ENCODE measurements at regions not wholly inside any gene's neighbourhood (a gene's known extent, or its start where the extent isn't known, plus 50 kb on each side); places are given as distances from the start of the nearest gene placed in this dataset.

DNA sequence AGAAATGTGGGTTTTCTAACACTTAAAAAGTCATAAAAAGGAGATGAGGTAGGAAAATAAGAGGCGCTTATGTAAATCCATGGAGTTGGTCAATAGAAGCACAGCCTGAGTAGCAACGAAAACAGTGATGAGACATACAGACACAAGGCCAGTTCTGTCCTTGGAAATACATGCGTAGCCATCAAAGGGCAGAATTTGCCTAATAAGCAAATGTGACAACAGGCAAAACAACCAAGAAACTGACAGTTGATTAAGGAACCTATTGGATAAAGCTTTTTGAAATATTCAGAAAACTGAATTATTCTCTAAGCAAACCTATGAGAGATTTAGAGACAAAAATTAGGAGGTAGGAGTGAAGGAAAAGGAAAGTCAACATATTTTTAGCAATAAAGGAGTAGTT, 586.3 kb downstream of the PLCL1 start:
- DNase-seq, result no peak

DNA sequence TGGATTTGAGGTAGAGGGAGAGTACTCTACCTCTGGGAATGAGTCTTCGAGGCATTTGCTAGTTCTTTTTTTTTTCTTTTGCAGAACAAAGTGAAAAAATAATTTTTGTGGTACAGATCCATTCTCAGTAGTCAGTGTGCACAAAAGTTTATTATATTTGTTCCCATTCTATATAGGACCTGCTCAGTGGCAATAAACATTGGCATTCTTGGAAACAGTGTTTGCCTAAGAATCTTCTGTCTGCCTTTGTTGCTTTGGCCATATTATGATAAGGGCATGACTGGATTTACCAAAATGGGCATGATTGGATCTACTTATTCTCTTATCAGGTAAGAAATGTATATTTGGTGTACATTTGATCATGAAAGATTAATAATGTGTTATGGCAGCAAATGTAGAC, 583.3 kb downstream of the PLCL1 start:
- no peak for DNase-seq

- no peak for DNase-seq
Measured at GRCh38 chr2:198385856-198386255, 581.5 kb downstream of the PLCL1 start.

DNA sequence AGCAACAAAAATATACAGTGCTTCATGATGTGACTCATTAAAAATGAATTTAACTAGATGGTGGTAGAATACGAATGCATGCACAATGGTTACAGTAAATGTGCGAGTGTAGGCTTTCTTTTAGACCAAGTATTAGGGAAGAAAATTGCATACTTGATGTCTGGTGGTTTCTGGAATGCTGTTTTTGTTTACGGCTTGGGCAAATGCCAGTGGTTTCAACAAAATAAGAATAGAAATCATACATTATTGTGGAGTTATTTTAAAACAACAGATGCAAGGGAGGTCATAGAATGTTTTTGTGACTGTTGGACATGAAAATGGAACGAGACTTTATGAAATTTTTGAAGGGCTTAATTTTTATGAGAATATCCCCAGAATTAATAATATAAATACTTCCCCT, 580.9 kb downstream of the PLCL1 start:
- DNase-seq, result no peak

GRCh38 chr2:198383392-198383791, 579.0 kb downstream of the PLCL1 start:
- no peak for DNase-seq

DNA sequence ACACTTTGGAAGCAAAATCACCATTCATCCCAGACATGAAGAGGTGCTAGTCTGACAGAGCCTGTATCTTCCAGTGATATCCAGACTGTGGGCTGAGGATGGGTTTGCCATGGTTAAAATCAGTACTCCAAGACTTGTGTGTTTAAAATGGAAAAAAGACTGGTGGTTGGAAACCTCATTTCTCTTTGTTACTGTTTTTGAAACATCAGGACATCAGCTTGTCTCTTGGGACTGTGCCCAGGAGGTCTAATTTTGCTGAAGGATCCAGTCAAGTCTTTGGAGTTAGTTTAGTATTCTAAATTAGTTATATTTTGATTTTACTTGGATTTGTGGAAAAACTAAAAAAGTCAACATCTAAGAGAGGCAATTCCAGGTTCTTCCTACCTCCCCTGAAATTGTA, 578.4 kb downstream of the PLCL1 start:
- DNase-seq, result no peak

- no peak for DNase-seq
Measured at GRCh38 chr2:198376677-198377076, 572.3 kb downstream of the PLCL1 start.

- peak; percentile 40 for DNase-seq
Measured at GRCh38 chr2:198375083-198375410, 570.7 kb downstream of the PLCL1 start.

DNA sequence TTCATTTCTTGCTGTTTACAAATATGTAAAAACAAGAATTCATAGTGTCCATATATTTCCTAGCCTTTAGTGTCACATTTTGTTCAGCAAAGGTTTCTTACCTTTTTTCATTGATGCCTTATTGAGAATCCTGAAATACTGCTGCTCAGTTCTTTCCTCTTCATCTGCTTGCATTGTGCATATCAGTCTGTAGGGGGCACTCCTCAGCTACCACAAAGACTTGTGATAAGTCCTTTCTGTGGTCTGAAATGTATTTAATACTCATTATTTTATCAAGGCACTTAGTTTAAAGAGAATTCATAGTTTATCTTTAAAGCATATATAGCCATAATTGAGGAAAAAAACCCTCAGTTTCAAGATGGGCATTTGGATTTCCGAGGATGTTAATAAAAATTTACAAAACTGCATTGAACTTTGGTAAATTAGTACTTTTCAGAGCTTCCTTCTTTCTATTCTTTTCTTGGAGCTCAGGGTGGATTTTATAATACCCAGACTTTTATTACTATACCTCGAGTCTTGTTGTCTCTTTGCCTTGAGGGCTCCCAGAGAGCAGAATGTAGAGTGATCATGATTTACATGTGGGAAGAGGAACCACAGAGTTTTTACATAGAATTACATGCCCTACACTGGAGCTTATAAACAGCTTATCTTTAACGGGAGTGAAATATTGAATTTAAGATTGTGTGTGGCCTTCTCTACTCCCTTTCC, 570.1 kb downstream of the PLCL1 start:
- DNase-seq, result peak; percentile 38

- no peak for DNase-seq
Measured at GRCh38 chr2:198371921-198372543, 567.6 kb downstream of the PLCL1 start.

DNA sequence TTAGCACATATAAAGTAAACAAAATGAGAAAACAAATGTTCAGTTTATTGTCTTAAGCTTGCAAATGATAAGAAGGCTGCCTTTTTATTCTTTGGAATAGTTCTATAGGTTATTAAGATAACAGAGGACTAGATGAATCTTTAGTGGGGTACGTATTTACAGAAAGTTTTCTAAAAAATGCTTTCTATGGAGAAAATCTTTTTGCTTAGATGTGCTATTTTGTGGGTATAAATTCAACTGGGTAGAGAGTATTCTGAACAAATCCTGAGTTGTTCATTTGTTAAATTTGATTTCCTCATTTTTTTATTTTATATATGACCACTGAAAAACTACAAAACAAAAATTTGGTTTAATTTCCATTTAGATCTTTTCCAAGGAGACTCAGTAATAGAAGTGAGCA, 566.9 kb downstream of the PLCL1 start:
- no peak for DNase-seq

DNA sequence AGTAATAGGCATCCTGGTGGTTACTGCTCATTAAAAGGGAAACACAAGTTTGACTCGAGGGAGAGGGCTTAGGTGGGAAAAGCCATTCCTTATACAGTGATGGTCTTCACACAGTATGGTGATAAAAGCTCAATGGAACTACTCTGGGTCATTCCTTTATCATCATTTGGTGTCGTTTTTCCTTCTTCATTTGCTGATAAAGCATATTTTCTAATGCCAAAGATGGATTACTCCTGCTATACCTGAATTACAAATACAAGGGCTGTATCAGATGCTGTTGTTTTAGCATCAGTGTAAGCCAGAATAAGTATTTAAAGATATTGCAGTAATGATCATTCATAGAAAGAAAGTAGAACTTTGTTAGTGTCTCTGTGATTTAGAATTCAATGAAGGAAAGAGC, 563.7 kb downstream of the PLCL1 start:
- no peak for DNase-seq

GRCh38 chr2:198362740-198363139, 558.3 kb downstream of the PLCL1 start:
- no peak for DNase-seq

- DNase-seq, result no peak
Measured at GRCh38 chr2:198359308-198359707, 554.9 kb downstream of the PLCL1 start.

DNA sequence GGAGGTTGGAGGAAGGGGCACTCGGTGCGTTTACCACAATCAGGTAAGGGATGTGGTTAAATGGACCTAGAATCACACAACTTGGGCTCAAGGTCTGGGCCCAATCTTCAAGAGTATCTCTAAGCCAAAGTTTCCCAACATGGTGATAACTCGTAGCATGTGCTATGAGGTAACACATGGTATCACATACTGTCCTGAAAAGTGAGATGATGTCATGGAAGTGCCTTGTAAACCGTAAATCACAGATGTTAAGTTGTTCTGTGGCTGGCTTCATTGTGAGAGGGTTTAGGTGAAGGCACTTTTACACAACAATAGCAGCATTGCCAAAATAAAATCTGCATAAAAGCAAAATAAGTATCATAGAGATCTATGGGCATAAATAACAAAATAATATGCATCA, 551.8 kb downstream of the PLCL1 start:
- no peak for DNase-seq

DNA sequence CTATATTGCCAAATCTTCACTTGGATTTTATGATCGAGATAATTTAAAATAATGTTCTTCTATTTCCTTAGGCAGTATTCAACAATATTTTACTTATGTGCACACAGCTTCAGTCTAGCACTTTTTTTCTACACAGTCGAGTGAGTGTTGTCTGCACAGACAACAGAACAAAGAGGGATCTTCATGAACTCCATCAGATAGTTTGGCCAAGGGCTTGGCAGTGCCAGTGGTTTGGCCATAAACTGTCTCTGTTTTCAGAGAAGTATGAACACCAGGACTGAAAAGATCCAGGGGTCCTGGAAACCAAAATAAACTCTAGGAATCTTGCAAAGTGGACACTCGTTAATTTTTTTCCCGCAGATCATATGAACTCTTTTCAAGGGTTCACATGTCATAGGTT, 547.3 kb downstream of the PLCL1 start:
- DNase-seq, result no peak

DNA sequence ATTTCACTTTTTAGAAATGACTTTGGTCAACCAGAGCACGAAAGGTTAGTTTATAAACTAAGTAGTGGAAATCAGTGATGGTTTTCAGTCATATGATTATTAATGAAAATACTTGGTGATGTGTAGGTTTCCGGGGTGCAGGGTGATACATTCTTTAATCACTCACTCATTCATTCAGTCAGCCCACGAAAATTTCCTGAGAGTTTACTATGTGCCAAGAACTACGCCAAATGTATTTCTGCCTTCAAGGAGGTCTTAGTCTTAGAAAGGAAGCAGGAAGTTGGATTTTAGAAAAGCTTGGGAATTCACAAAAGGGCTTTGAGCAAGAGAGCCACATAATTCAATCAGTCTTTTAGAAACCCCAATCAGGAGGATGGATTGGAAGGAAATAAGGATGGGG, 543.6 kb downstream of the PLCL1 start:
- DNase-seq, result no peak

GRCh38 chr2:198347349-198347748, 543.0 kb downstream of the PLCL1 start:
- no peak for DNase-seq

- DNase-seq, result no peak
Measured at GRCh38 chr2:198343471-198343870, 539.1 kb downstream of the PLCL1 start.

DNA sequence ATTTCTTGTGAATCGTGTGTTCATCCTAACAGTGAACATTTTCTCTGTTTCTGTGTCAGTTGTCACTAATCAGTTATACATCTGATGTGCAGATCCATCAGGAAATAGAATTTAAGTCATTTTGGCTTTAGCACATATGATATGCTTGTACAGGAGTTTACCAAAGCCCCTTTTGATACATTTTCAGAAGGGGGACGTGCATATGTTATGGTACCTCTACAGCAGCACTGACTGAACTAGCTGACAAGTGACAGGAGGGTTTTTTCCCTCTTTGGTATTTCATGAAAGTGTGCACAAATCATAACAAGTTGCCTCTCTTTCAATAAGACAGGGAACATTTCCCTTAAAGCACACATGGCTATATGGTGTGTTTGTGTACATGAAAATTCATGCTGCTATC, 536.5 kb downstream of the PLCL1 start:
- DNase-seq, result no peak

DNA sequence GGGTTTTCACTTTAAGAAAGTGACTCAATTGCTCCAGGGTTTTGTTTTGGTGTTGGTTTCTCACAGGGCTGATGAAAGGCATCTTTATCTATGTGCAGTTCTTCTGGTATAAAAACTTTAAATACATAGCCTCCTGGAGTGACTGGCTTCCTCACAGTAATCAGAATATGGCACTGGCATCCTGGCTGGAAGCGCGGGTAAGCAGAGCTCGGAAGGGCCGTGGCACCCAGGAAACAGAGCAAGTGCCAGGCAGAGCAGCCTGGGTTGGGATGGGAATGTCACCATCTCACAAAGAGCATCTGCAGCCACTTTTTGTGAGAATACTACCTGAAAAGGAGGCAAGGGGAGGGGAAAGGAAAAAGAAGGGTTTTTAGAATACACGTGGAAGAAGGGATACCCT, 534.7 kb downstream of the PLCL1 start:
- DNase-seq, result no peak

GRCh38 chr2:198337368-198337767, 533.0 kb downstream of the PLCL1 start:
- no peak for DNase-seq

GRCh38 chr2:198328454-198328853, 524.1 kb downstream of the PLCL1 start:
- no peak for DNase-seq

DNA sequence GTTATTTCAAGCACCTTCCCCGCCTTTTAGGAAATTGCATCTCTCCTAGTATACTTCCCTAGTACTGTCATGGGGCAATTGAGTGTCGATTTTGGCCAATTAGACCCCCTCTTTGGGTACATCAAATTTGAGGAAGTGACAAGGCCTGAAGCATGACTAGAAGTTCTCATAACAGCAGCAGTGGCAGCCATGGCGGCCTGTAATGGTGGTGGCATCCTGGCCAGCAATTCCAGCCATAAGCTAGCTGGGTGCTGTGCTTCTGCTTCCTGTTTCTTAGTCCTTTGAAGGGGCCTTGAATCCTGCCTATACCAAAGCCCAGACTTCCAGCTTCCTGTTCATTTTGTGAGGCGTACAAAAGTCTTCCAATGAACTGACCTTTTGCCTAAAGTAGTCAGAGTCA, 523.1 kb downstream of the PLCL1 start:
- no peak for DNase-seq

- no peak for DNase-seq
Measured at GRCh38 chr2:198326431-198326830, 522.0 kb downstream of the PLCL1 start.

Measured in left hindlimb (tissue), 1 donor.